OCI-LY7 (cell line): ENCODE measurements at regions not wholly inside any gene's neighbourhood (a gene's known extent, or its start where the extent isn't known, plus 50 kb on each side); places are given as distances from the start of the nearest gene placed in this dataset.

ENCODE experiments used
- EZH2phosphoT487 ChIP-seq: fragments of 200-600 bp; sonication (generic); IDR thresholded peaks from 2 replicates; pipeline ENCODE4 v1.6.1; 2018; ENCODE audit warnings: low read depth, borderline replicate concordance, mild to moderate bottlenecking, mixed run types, antibody characterized with exemption, low read length, moderate library complexity, mixed read lengths
- TF ChIP-seq, protein P1 (sequence below): fragments of 200-600 bp; sonication (generic); conservative IDR thresholded peaks from 2 replicates; pipeline ENCODE4 v1.5.1; 2014; ENCODE audit warnings: mild to moderate bottlenecking, antibody characterized with exemption, low read length, moderate library complexity, mixed read lengths

DNA sequence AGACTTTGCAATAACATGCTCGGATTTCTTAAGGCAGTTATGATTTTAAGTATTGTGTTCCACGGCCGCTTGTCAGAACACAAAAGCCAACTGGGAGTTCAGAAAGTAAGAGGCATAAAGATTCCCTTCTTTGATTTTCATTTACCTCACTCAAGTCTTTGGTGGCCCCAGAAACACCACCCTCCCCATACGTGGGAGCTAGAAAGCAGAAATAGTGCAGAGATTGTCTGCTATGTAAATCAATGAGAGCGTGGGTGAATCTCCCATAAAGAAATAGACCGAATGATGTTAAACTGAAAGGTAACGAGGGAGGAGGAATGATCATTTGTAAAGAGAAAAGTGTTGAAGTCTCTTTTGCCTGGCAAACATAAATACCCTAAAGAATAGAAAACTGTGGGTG is 322.1 kb upstream of the ETAA1 start:
- TF ChIP-seq, protein P1, sequence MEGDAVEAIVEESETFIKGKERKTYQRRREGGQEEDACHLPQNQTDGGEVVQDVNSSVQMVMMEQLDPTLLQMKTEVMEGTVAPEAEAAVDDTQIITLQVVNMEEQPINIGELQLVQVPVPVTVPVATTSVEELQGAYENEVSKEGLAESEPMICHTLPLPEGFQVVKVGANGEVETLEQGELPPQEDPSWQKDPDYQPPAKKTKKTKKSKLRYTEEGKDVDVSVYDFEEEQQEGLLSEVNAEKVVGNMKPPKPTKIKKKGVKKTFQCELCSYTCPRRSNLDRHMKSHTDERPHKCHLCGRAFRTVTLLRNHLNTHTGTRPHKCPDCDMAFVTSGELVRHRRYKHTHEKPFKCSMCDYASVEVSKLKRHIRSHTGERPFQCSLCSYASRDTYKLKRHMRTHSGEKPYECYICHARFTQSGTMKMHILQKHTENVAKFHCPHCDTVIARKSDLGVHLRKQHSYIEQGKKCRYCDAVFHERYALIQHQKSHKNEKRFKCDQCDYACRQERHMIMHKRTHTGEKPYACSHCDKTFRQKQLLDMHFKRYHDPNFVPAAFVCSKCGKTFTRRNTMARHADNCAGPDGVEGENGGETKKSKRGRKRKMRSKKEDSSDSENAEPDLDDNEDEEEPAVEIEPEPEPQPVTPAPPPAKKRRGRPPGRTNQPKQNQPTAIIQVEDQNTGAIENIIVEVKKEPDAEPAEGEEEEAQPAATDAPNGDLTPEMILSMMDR = no peak
- no peak for TF ChIP-seq EZH2phosphoT487
